ENCODE measurements at regions not wholly inside any gene's neighbourhood (a gene's known extent, or its start where the extent isn't known, plus 50 kb on each side); places are given as distances from the start of the nearest gene placed in this dataset.
A peak's percentile ranks its signal among the peaks of the same experiment; 100 is the strongest.
"Not testable (repeated sequence)": the region's sequence is repeated elsewhere in the genome, so short reads cannot be mapped to it uniquely, and the experiment has no call there.

- in situ Hi-C loops (cut with HindIII; ENCODE audit: low pct_unique_long_range_greater_than_20kb, low sequenced_read_pairs), result no loop called here
- DNase-seq (ENCODE audit: low read depth, low spot score), result no peak
Measured at GRCh38 chr12:127790376-127790775, 476.6 kb upstream of the TMEM132C start.

- in situ Hi-C loops (cut with HindIII; ENCODE audit: low pct_unique_long_range_greater_than_20kb, low sequenced_read_pairs), result no loop called here
- no peak for DNase-seq (ENCODE audit: low read depth, low spot score)
Measured at GRCh38 chr12:127791217-127791616, 475.8 kb upstream of the TMEM132C start.

- DNase-seq (ENCODE audit: low read depth, low spot score), result no peak
- in situ Hi-C loops (cut with HindIII; ENCODE audit: low pct_unique_long_range_greater_than_20kb, low sequenced_read_pairs), result no loop called here
Measured at GRCh38 chr12:127797918-127798317, 469.1 kb upstream of the TMEM132C start.

- in situ Hi-C loops (cut with HindIII; ENCODE audit: low pct_unique_long_range_greater_than_20kb, low sequenced_read_pairs), result no loop called here
- DNase-seq (ENCODE audit: low read depth, low spot score), result no peak
Measured at GRCh38 chr12:127802271-127802670, 464.7 kb upstream of the TMEM132C start.

- DNase-seq (ENCODE audit: low read depth, low spot score), result no peak
- in situ Hi-C loops (cut with HindIII; ENCODE audit: low pct_unique_long_range_greater_than_20kb, low sequenced_read_pairs), result no loop called here
Measured at GRCh38 chr12:127803545-127803944, 463.4 kb upstream of the TMEM132C start.

GRCh38 chr12:127809275-127809674, 457.7 kb upstream of the TMEM132C start:
- in situ Hi-C loops (cut with HindIII; ENCODE audit: low pct_unique_long_range_greater_than_20kb, low sequenced_read_pairs), result no loop called here
- no peak for DNase-seq (ENCODE audit: low read depth, low spot score)

- DNase-seq (ENCODE audit: low read depth, low spot score), result no peak
- in situ Hi-C loops (cut with HindIII; ENCODE audit: low pct_unique_long_range_greater_than_20kb, low sequenced_read_pairs), result no loop called here
Measured at GRCh38 chr12:127810041-127810440, 456.9 kb upstream of the TMEM132C start.

- DNase-seq (ENCODE audit: low read depth, low spot score); in situ Hi-C loops (cut with HindIII; ENCODE audit: low pct_unique_long_range_greater_than_20kb, low sequenced_read_pairs): not testable (repeated sequence)
Measured at GRCh38 chr12:127810459-127810858, 456.5 kb upstream of the TMEM132C start.

- in situ Hi-C loops (cut with HindIII; ENCODE audit: low pct_unique_long_range_greater_than_20kb, low sequenced_read_pairs), result no loop called here
- DNase-seq (ENCODE audit: low read depth, low spot score), result no peak
Measured at GRCh38 chr12:127811988-127812387, 455.0 kb upstream of the TMEM132C start.

GRCh38 chr12:127813147-127813546, 453.8 kb upstream of the TMEM132C start:
- no peak for DNase-seq (ENCODE audit: low read depth, low spot score)
- in situ Hi-C loops (cut with HindIII; ENCODE audit: low pct_unique_long_range_greater_than_20kb, low sequenced_read_pairs), result no loop called here

- no peak for DNase-seq (ENCODE audit: low read depth, low spot score)
- in situ Hi-C loops (cut with HindIII; ENCODE audit: low pct_unique_long_range_greater_than_20kb, low sequenced_read_pairs), result no loop called here
Measured at GRCh38 chr12:127819056-127819455, 447.9 kb upstream of the TMEM132C start.

- in situ Hi-C loops (cut with HindIII; ENCODE audit: low pct_unique_long_range_greater_than_20kb, low sequenced_read_pairs), result no loop called here
- no peak for DNase-seq (ENCODE audit: low read depth, low spot score)
Measured at GRCh38 chr12:127820271-127820670, 446.7 kb upstream of the TMEM132C start.

GRCh38 chr12:127820846-127821245, 446.1 kb upstream of the TMEM132C start:
- no peak for DNase-seq (ENCODE audit: low read depth, low spot score)
- in situ Hi-C loops (cut with HindIII; ENCODE audit: low pct_unique_long_range_greater_than_20kb, low sequenced_read_pairs), result no loop called here

- DNase-seq (ENCODE audit: low read depth, low spot score), result no peak
- in situ Hi-C loops (cut with HindIII; ENCODE audit: low pct_unique_long_range_greater_than_20kb, low sequenced_read_pairs), result no loop called here
Measured at GRCh38 chr12:127822809-127823411, 444.1 kb upstream of the TMEM132C start.

GRCh38 chr12:127823801-127824200, 443.2 kb upstream of the TMEM132C start:
- no peak for DNase-seq (ENCODE audit: low read depth, low spot score)
- in situ Hi-C loops (cut with HindIII; ENCODE audit: low pct_unique_long_range_greater_than_20kb, low sequenced_read_pairs), result no loop called here

- DNase-seq (ENCODE audit: low read depth, low spot score), result no peak
- in situ Hi-C loops (cut with HindIII; ENCODE audit: low pct_unique_long_range_greater_than_20kb, low sequenced_read_pairs), result no loop called here
Measured at GRCh38 chr12:127829281-127830064, 437.5 kb upstream of the TMEM132C start.

- in situ Hi-C loops (cut with HindIII; ENCODE audit: low pct_unique_long_range_greater_than_20kb, low sequenced_read_pairs), result no loop called here
- peak; percentile 20 for DNase-seq (ENCODE audit: low read depth, low spot score)
Measured at GRCh38 chr12:127830065-127830460, 436.9 kb upstream of the TMEM132C start.

GRCh38 chr12:127830730-127831129, 436.2 kb upstream of the TMEM132C start:
- DNase-seq (ENCODE audit: low read depth, low spot score), result no peak
- in situ Hi-C loops (cut with HindIII; ENCODE audit: low pct_unique_long_range_greater_than_20kb, low sequenced_read_pairs), result no loop called here

GRCh38 chr12:127832172-127832571, 434.8 kb upstream of the TMEM132C start:
- in situ Hi-C loops (cut with HindIII; ENCODE audit: low pct_unique_long_range_greater_than_20kb, low sequenced_read_pairs), result no loop called here
- DNase-seq (ENCODE audit: low read depth, low spot score), result no peak

Data from SK-MEL-5 (cell line).